ENCODE measurements at regions not wholly inside any gene's neighbourhood (a gene's known extent, or its start where the extent isn't known, plus 50 kb on each side); places are given as distances from the start of the nearest gene placed in this dataset.

DNA sequence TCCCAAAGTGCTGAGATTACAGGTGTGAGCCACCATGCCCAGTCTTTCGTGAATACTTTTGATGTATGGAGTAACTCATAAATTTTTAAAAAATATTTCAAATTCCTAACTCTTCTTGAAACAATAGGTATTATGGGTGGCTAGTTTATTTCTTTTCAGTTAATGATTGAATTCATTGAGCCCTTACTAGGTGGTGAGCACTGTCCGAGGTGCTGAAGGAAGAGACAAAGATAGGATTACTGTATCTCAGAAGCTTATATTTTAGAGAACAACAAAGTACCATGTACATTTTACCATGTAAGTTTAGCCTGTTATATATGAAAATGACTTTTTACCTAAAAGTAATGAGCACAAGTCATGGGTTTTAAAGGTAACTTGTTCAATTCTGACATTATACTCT is 418.3 kb downstream of the NPIPA7 start:
- Mint-ChIP-seq H3K4me3 (no peak overlapping the region), H3K9me3 (no peaks in the 10 kb centered on the region), H3K27me3 (peaks cover 7% of the 10 kb centered on the region), H3K27ac (no peak overlapping the region), H3K36me3 (ENCODE audit: low read depth) (no peaks in the 10 kb centered on the region), H3K4me1 (ENCODE audit: low read depth) (no peaks in the 10 kb centered on the region)
- DNase-seq (peak; percentile 11), ATAC-seq (no peak)
- ChIA-PET CTCF (no interaction called here), POLR2A (no interaction called here)
- TF ChIP-seq CTCF (IDR thresholded peaks at IDR 0.05) = no peak
- intact Hi-C loops (cut with micrococcal nuclease) = no loop called here

DNA sequence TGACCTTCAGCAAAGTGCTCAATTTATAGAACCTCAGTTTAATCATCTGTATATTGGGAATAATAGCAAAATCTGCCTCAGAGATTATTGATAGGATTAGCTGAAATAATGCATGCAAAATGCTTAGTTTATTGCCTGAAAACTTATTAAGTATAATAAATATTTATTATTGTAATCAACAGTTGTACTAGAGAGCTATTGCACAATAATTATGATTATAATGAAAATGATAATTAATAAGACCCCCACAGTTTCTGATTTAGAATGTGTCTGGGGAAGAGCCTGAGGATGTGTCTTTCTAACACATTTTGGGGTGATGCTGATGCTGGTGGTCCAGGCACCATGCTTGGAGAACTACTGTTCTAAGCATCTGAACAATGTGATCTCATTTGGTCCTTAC is 419.6 kb downstream of the NPIPA7 start:
- ATAC-seq = no peak
- ChIA-PET POLR2A (no interaction called here), CTCF (no interaction called here)
- TF ChIP-seq CTCF (IDR thresholded peaks at IDR 0.05) = no peak
- intact Hi-C loops (cut with micrococcal nuclease) = no loop called here
- H3K4me3 Mint-ChIP-seq = no peak overlapping the region
- no peak for DNase-seq
- H3K27me3 Mint-ChIP-seq = peaks cover 6% of the 10 kb centered on the region
- no peaks in the 10 kb centered on the region for H3K4me1 Mint-ChIP-seq (ENCODE audit: low read depth)
- no peaks in the 10 kb centered on the region for H3K9me3 Mint-ChIP-seq
- no peaks in the 10 kb centered on the region for H3K36me3 Mint-ChIP-seq (ENCODE audit: low read depth)
- H3K27ac Mint-ChIP-seq = no peak overlapping the region

DNA sequence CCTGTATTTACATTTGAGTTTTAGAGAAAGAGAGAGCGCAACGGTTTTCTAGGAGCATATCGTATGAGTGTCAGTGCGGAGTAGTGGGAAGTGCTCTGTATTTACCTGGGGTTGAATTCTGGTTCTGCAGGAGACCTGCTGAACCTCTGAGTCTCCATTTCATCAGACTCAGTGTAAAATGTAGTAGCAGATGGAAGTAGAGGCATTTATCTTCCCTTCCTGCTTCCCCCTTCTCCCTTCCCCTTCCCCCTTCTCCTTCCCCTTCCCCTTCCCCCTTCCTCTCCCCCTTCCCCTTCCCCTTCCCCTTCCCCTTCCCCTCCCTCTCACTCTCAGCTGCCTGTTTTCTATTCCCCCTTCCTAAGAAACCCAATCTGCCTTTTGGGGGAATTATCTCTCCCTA is 426.9 kb downstream of the NPIPA7 start:
- Mint-ChIP-seq H3K9me3 (no peaks in the 10 kb centered on the region), H3K4me1 (ENCODE audit: low read depth) (no peaks in the 10 kb centered on the region), H3K4me3 (no peak overlapping the region), H3K27ac (no peak overlapping the region), H3K27me3 (peaks cover 7% of the 10 kb centered on the region), H3K36me3 (ENCODE audit: low read depth) (no peaks in the 10 kb centered on the region)
- POLR2A ChIA-PET = no interaction called here
- CTCF ChIA-PET = no interaction called here
- no peak for ATAC-seq
- intact Hi-C loops (cut with micrococcal nuclease) = no loop called here
- TF ChIP-seq CTCF (IDR thresholded peaks at IDR 0.05) = no peak
- DNase-seq = no peak

- no peak overlapping the region for H3K27ac Mint-ChIP-seq
- CTCF ChIA-PET = no interaction called here
- TF ChIP-seq CTCF (IDR thresholded peaks at IDR 0.05) = no peak
- no peaks in the 10 kb centered on the region for H3K4me1 Mint-ChIP-seq (ENCODE audit: low read depth)
- H3K4me3 Mint-ChIP-seq = no peak overlapping the region
- H3K36me3 Mint-ChIP-seq (ENCODE audit: low read depth) = no peaks in the 10 kb centered on the region
- peaks cover 11% of the 10 kb centered on the region for H3K9me3 Mint-ChIP-seq
- DNase-seq = no peak
- POLR2A ChIA-PET = no interaction called here
- ATAC-seq = no peak
- peaks cover 10% of the 10 kb centered on the region for H3K27me3 Mint-ChIP-seq
- intact Hi-C loops (cut with micrococcal nuclease) = no loop called here
Measured at GRCh38 chr16:16815641-16816040, 436.7 kb downstream of the NPIPA7 start.

DNA sequence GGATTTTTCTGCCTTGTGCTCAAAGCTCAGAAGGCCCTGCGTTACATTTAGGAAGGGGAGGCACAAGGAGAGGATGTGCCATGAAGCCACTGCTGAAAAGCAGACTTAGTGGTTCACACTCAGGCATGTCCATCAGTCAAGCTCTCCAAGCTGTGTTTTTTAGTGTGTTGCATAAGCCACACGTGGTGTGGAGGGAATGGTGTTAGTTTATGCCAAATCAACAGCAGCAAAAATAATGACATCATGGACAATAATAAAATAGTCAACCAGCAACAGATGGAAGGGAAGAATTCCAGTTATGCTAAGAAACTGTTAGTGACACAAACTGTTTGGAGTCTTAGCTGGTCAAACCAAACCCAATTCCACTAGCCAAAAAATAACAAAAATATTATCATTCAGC is 438.3 kb downstream of the NPIPA7 start:
- intact Hi-C loops (cut with micrococcal nuclease) = no loop called here
- H3K27me3 Mint-ChIP-seq = peaks cover 8% of the 10 kb centered on the region
- DNase-seq (no peak), ATAC-seq (no peak)
- TF ChIP-seq CTCF (IDR thresholded peaks at IDR 0.05) = no peak
- no peaks in the 10 kb centered on the region for H3K36me3 Mint-ChIP-seq (ENCODE audit: low read depth)
- no peaks in the 10 kb centered on the region for H3K4me1 Mint-ChIP-seq (ENCODE audit: low read depth)
- H3K4me3 Mint-ChIP-seq = no peak overlapping the region
- POLR2A ChIA-PET = no interaction called here
- no peak overlapping the region for H3K27ac Mint-ChIP-seq
- CTCF ChIA-PET = interaction anchor here (1.0 to 1.1 kb wide), 2 partner anchors 9 to 46 kb away, joined by 3 read pairs; no protein-coding TSS in a partner anchor
- H3K9me3 Mint-ChIP-seq = peaks cover 19% of the 10 kb centered on the region
